ENCODE measurements at regions not wholly inside any gene's neighbourhood (a gene's known extent, or its start where the extent isn't known, plus 50 kb on each side); places are given as distances from the start of the nearest gene placed in this dataset.

DNA sequence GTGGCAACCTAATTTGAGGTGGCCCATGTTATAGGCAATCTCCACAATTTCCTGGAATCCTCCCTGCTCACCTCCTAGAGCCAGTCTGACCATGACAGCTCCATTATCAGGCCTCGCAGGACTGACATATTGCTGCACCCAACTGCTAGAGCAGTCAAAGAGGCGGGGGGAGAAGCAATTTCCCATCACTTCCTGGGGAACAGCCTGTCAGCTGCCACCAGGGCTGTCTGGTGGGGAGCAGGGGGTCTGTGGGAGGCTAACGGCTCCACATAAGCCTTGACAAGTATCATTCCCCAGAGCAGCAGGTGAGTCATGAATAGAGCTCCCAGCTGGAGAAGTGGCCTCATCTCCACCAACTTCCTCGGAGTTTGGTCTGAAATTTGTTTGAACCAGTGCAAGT lies 322.9 kb downstream of the MATN1 start:
- DNase-seq, result no peak

DNA sequence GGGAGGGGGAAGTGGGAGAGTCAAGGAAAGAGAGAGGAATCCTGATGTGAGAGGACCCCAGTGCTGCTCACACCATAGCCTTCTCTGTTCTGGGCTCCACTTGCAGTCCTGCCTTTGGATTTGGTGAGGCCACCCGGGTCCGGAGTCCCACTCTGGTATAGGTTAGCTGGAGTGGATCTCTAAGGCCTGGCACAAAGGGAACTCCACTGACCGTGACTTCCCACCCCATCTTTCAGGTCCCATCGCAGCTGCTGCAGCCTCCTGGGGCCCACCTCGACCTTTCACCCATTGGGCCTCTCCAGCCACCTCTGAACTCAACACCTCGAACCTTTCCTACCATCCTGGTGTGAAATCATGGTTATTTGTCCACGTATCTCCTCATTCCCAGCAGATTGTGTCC lies 324.4 kb downstream of the MATN1 start:
- DNase-seq, result no peak

DNA sequence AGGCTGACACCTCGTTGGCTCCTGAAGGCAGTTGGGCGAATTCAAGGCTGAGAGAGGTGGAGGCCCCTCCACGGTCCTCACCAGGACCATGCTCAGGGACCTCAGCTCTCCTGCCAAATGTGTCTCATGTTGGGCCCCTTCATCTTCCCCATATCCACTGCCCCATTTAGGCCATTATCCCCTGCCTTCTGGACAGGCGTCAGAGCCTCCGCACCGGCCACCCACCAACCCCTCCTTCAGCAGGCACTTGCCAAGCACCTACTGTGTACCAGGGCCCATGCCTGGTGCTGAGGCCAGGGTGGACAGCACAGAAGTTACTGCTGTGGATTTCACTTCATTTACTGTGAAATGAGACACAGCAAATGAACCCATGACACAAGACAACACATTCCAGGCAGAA lies 325.8 kb downstream of the MATN1 start:
- DNase-seq, result no peak

- no peak for DNase-seq
These were observed 327.8 kb downstream of the MATN1 start for GRCh38 chr1:30395631-30396030.

DNA sequence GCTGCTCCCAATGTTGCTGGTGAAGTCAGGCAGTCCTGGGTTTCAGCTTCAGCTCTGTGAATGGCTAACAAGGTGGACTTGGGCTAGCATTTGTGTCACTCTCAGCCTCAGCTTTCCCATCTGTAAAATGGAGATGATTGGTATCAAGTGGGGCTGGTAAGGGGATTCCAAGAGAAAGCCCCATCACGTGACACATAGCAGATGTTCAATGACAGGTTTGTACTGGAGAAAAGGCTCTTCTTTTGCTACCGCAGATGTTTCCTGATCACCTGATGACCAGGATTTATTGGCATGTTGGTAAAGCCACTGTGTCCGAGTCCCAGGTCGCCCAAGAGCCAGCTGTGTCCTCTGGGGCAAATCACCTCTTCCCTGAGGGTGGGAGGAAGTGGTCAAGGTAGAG lies 335.0 kb downstream of the MATN1 start:
- no peak for DNase-seq

DNA sequence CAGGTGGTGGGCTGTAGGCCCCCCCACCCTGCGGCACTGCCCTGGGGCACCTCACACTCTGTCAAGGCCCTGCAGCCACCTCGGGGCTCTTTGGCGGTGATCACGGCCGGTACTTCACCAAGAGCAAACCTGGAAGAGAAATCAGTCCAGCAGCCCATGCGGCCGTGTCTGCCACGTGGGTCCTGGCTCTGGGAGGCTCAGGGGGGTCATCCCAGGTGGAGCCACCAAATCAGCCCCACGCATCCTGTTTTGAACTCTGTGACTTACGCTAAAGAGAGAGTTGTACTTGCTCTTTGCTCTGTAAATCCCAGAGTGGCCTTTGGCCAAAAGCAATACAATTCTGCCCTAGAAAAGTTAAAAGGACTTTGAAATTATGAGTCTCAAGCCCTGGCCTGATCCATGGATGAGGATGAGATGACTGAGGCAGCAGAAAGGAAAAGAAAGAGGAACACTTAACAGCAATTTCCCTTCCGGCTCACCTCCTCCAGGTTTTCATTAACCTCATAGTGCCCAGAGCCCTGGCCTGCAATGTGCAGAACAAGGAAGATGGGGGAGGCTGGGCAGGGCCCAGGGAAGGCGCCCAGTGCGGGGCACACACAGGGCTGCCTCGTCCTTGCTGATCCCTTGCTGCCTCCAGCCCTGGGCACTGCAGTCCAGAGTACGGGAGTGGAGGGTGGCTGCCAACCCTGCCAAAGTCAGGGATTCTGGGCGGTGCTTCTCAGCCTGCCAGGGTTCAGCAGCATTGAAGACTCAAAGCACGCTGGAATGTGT lies 337.0 kb downstream of the MATN1 start:
- no peak for DNase-seq

GRCh38 chr1:30385246-30385995 lies 338.0 kb downstream of the MATN1 start:
- no peak for DNase-seq

DNA sequence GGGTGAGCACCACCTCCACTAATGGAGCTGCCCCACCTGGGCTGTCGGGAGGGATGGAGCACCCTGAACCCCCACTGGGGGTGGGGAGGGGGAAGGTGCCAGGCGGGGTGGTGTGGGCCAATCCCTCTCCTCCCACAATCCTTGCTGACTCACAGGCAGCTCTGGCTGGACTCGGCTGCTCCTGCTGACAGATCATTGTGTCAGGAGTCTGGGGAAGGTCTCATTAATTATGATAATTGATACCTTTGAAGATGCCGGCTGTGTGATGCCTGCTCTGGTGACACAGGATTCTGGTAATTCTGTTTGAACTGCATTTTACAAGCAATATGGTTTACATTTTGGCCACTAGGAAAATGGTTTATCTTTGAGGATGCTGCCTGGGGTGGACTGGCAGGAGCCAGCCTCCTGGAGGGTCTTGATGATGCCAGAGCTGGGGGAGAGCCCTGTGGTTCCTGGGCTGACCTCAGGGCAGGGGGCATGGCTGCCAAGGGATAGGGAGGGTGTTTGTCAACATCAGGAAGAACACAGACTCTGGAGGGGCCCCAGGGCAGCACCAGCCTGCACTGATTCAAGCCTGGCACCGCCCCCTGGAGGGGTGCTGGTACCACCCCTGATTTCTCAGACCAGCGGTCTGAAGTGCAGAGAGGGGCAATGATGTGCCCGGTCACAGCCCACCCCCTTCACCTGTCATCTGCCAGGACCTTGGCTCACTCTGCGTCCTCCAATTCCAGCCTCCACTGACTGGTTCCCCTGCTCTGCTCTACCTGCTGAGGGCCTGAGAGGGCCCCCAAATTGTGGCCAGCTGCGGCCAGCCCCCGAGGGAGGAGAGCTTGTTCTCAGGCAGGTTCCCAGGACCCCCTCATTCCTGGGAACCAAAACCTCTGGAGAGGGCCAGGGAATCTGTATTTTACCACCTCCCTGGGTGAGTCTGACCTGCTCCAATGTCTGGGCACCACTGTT lies 338.8 kb downstream of the MATN1 start:
- no peak for DNase-seq

- DNase-seq, result no peak
These were observed 340.1 kb downstream of the MATN1 start for GRCh38 chr1:30383221-30383711.

DNA sequence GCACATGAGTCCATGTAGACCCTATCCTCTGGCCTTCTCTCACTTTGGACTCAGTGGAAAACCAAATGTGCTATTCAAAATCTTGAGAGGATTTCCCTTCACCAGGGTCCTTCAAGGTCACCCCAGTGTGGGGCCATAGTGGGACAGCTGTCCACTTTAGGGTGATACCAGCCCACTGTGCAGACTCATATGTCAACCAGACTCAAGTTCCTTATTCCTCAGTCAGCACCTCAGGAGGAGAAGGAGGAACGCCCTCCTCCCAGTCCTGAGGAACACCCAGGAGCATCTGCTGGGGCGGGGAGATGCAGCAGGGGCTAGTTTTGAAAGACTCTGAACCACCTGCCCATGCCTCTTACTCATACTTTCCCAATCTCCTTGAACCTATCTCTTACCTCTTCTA lies 340.9 kb downstream of the MATN1 start:
- no peak for DNase-seq

- DNase-seq, result no peak
These were observed 341.6 kb downstream of the MATN1 start for GRCh38 chr1:30381671-30382365.

DNA sequence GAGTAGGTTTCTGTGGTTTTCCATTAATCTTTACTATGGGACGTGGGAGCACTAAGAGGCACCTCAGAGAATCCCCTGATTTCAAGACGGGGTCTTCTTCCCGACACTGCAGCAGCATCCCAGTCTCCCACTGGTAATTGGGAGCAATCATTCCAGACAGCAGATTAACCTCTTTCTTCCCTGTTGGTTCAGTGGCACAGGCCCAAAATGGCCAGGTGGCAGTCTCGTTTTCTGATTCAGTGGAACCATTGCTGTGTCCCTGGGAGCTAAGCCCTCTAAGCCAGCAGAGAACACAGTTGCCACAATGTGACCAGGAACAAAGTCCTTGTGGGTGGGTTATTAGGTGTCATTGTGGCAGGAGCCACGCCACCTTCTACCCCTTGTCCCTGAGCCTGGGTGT lies 342.1 kb downstream of the MATN1 start:
- no peak for DNase-seq

- DNase-seq, result no peak
These were observed 342.8 kb downstream of the MATN1 start for GRCh38 chr1:30380625-30380984.

GRCh38 chr1:30379684-30380624 lies 343.4 kb downstream of the MATN1 start:
- peak; percentile 69 for DNase-seq

DNA sequence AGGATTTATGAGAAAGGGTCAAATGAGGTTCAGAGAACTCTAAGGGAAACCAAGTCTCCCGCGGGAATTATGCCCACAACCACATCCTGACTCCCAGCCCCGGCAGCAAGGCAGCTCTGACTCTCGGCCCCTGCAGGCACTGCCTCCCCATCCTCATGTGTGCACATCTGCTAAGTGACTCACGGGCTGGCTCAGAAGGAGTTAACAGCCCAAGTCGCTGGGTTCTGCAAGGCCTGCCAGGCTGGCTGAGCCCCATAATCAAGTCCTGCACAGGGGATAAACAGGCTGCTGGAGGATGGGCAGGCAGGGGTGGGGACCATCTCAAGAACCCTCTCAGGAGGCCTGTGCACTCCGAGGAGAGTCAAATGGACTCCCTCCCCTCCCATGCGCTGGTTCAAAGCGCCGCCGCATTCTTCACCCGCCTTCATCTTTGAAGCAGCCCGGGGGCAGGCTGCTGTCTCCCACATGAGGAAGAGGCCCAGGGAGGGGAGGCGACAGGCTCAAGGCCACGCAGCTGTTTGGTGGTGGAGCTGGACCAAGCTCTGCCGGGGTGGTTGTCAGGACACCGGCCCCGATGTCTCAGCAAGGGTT lies 344.3 kb downstream of the MATN1 start:
- DNase-seq, result no peak

DNA sequence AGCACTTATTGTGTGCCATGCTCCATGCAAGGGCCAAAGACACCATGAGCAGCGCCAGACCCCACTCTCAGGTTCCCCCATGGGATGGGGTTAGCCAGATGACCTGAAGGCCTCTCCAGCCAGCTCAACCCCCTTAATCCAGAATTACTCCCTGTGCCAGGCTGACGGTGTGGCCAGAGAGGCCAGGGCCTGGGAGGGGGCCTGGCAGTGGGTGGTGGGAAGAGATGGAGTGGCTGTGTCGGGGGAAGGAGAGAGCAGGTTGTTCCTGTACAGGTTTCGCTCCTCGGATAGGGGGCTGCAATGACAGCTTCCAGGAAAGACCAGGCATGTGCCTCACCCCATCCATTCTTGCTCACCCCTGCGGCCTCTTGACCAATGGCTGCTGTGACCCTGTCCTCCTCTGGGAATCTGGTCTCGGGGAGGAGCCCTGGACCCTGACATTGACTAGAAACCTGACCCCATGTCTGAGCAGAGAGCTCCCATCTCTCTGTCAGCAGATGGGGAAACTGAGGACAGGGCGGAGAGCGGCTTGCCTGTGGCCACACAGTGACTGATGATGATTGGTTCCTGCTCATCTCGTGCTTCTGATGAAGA lies 345.3 kb downstream of the MATN1 start:
- no peak for DNase-seq

- no peak for DNase-seq
These were observed 346.0 kb downstream of the MATN1 start for GRCh38 chr1:30377230-30378002.

DNA sequence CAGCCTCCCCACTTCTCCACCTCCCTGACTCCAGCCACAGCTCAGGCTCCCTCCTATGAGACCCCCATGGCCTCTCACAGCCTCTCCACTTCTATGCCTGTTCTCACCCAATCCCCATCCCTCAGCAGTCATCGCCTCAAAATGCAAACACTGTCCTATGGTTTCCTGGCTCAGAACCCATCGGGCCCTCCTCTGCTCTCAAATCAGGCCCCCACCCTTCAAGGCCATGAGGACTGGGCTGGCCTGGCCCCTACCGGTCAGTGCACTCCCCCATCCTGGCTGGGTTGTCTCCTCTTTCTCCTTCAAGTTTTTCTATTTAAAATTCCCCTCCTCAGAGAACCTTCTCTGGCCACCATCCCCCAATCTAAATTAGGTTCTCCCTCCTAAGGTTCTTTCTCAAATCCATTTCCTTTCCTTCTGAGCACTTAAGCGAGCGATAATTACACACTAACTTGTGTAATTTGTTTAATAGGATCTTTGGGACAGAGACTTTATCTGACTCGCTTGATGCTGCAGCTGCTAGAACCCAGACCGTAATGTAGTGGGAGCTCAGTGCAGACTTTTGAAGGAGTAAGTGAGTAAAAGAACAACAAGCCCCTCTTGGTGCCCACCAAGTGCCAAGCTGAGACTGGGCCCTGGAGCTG lies 347.2 kb downstream of the MATN1 start:
- no peak for DNase-seq

GRCh38 chr1:30375156-30375555 lies 348.2 kb downstream of the MATN1 start:
- no peak for DNase-seq

Measured in CD4-positive, alpha-beta T cell treated with Interleukin-17A for 1 hour (primary cell).